GM23338 (cell line): ENCODE measurements at regions not wholly inside any gene's neighbourhood (a gene's known extent, or its start where the extent isn't known, plus 50 kb on each side); places are given as distances from the start of the nearest gene placed in this dataset.

Experiments
- CREB1 ChIP-seq: fragments of 250-450 bp; sonication (Bioruptor Pico); IDR thresholded peaks from 2 replicates; pipeline ENCODE4 v1.5.0; 2020; ENCODE audit warnings: low read depth, mild to moderate bottlenecking, moderate library complexity
- EZH2 ChIP-seq: fragments of 200-600 bp; sonication (generic); IDR thresholded peaks from one replicate; pipeline ENCODE4 v1.8.0; 2017; ENCODE audit warnings: antibody characterized with exemption, mild to moderate bottlenecking, low read depth; ENCODE audit not compliant: unreplicated experiment
- EZH2phosphoT487 ChIP-seq: fragments of 200-600 bp; sonication (generic); IDR thresholded peaks from one replicate; pipeline ENCODE4 v1.8.1; 2018; ENCODE audit warnings: antibody characterized with exemption; ENCODE audit not compliant: unreplicated experiment
- JUNB ChIP-seq: IDR thresholded peaks from one replicate; pipeline ENCODE4 v1.6.1; 2016; ENCODE audit warnings: antibody characterized with exemption; ENCODE audit not compliant: unreplicated experiment
- POLR2AphosphoS5 ChIP-seq: IDR thresholded peaks from 2 replicates; pipeline ENCODE4 v1.6.1; 2016; ENCODE audit warnings: antibody characterized with exemption, low read depth
- ZNF331 ChIP-seq: fragments of 250-450 bp; sonication (Bioruptor Pico); IDR thresholded peaks from 2 replicates; pipeline ENCODE4 v1.5.0; 2020; ENCODE audit warnings: low read depth, mild to moderate bottlenecking, moderate library complexity
- TF ChIP-seq, protein P1 (sequence below), 2 experiments: fragments of 200-600 bp in 1 of 2; sonication (generic) in 1 of 2; conservative IDR thresholded peaks; 2 replicates each; pipeline versions ENCODE4 v1.5.1 to v1.6.1; 2016 to 2017; ENCODE audit warnings: antibody characterized with exemption in 2 of 2, low read depth in 2 of 2, mild to moderate bottlenecking in 2 of 2, moderate library complexity in 1 of 2
- TF ChIP-seq, protein P2 (sequence below): IDR thresholded peaks from one replicate; pipeline ENCODE4 v1.6.1; 2018; ENCODE audit warnings: antibody characterized with exemption; ENCODE audit not compliant: unreplicated experiment
- TF ChIP-seq, protein P3 (sequence below): IDR thresholded peaks from 2 replicates; pipeline ENCODE4 v1.6.1; 2016; ENCODE audit warnings: antibody characterized with exemption

DNA sequence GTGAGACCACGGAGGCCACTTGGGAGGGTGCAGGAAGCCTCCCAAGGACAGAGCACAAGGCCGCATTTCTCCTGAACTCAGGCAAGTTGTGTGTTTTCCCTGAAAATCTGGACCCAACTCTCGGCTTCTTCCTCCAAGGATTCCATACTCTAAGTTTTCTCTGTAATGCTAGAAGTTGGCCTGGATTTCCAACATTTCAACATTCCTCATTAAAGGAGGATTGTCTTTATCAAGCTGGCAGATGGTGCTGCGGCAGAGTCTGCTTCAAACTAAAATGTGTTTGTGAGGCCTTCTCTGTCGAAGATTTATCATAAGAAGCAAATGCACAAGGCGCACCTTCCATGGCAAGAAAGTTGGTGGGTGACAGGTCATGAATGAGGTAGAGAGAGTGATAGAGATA lies 94.4 kb upstream of the SATB2 start:
- TF ChIP-seq, protein P1, sequence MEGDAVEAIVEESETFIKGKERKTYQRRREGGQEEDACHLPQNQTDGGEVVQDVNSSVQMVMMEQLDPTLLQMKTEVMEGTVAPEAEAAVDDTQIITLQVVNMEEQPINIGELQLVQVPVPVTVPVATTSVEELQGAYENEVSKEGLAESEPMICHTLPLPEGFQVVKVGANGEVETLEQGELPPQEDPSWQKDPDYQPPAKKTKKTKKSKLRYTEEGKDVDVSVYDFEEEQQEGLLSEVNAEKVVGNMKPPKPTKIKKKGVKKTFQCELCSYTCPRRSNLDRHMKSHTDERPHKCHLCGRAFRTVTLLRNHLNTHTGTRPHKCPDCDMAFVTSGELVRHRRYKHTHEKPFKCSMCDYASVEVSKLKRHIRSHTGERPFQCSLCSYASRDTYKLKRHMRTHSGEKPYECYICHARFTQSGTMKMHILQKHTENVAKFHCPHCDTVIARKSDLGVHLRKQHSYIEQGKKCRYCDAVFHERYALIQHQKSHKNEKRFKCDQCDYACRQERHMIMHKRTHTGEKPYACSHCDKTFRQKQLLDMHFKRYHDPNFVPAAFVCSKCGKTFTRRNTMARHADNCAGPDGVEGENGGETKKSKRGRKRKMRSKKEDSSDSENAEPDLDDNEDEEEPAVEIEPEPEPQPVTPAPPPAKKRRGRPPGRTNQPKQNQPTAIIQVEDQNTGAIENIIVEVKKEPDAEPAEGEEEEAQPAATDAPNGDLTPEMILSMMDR (conservative IDR thresholded peaks at IDR 0.05; ENCODE audit: low read depth in 2 of 2), result no peak
- TF ChIP-seq EZH2, result no peak
- no peak for TF ChIP-seq EZH2phosphoT487
- TF ChIP-seq POLR2AphosphoS5, result no peak
- TF ChIP-seq, protein P2, sequence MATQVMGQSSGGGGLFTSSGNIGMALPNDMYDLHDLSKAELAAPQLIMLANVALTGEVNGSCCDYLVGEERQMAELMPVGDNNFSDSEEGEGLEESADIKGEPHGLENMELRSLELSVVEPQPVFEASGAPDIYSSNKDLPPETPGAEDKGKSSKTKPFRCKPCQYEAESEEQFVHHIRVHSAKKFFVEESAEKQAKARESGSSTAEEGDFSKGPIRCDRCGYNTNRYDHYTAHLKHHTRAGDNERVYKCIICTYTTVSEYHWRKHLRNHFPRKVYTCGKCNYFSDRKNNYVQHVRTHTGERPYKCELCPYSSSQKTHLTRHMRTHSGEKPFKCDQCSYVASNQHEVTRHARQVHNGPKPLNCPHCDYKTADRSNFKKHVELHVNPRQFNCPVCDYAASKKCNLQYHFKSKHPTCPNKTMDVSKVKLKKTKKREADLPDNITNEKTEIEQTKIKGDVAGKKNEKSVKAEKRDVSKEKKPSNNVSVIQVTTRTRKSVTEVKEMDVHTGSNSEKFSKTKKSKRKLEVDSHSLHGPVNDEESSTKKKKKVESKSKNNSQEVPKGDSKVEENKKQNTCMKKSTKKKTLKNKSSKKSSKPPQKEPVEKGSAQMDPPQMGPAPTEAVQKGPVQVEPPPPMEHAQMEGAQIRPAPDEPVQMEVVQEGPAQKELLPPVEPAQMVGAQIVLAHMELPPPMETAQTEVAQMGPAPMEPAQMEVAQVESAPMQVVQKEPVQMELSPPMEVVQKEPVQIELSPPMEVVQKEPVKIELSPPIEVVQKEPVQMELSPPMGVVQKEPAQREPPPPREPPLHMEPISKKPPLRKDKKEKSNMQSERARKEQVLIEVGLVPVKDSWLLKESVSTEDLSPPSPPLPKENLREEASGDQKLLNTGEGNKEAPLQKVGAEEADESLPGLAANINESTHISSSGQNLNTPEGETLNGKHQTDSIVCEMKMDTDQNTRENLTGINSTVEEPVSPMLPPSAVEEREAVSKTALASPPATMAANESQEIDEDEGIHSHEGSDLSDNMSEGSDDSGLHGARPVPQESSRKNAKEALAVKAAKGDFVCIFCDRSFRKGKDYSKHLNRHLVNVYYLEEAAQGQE, result no peak
- TF ChIP-seq, protein P3, sequence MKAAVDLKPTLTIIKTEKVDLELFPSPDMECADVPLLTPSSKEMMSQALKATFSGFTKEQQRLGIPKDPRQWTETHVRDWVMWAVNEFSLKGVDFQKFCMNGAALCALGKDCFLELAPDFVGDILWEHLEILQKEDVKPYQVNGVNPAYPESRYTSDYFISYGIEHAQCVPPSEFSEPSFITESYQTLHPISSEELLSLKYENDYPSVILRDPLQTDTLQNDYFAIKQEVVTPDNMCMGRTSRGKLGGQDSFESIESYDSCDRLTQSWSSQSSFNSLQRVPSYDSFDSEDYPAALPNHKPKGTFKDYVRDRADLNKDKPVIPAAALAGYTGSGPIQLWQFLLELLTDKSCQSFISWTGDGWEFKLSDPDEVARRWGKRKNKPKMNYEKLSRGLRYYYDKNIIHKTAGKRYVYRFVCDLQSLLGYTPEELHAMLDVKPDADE, result no peak
- TF ChIP-seq CREB1 (CRISPR knock-in tag), result no peak
- TF ChIP-seq JUNB, result no peak
- no peak for TF ChIP-seq ZNF331
